GM23248 (cell line): ENCODE measurements at regions not wholly inside any gene's neighbourhood (a gene's known extent, or its start where the extent isn't known, plus 50 kb on each side); places are given as distances from the start of the nearest gene placed in this dataset.

Experiments used
- DNase-seq: peaks from one replicate; pipeline ENCODE4 v3.0.0-alpha.2; 2015
- H2AFZ ChIP-seq: fragments of 200-600 bp; sonication (generic); 2 replicates; pipeline ENCODE4 v1.6.1; 2016; ENCODE audit warnings: antibody characterized with exemption
- H3F3A ChIP-seq: fragments of 200-600 bp; sonication (generic); 2 replicates; pipeline ENCODE4 v1.6.1; 2016; ENCODE audit warnings: mild to moderate bottlenecking, antibody characterized with exemption, mixed run types; ENCODE audit not compliant: insufficient read depth
- H3K27ac ChIP-seq: fragments of 200-600 bp; sonication (generic); 2 replicates; pipeline ENCODE4 v1.5.1; 2016; ENCODE audit warnings: mild to moderate bottlenecking
- H3K27me3 ChIP-seq: fragments of 200-600 bp; sonication (generic); replicated peaks from 2 replicates; pipeline ENCODE4 v1.6.1; 2016; ENCODE audit warnings: mild to moderate bottlenecking; ENCODE audit not compliant: insufficient read depth
- H3K36me3 ChIP-seq: fragments of 200-600 bp; sonication (generic); 2 replicates; pipeline ENCODE4 v1.6.1; 2016; ENCODE audit warnings: low read depth, mild to moderate bottlenecking
- H3K4me1 ChIP-seq: fragments of 200-600 bp; sonication (generic); 2 replicates; pipeline ENCODE4 v1.6.1; 2016; ENCODE audit warnings: mild to moderate bottlenecking; ENCODE audit not compliant: insufficient read depth
- H3K4me2 ChIP-seq: fragments of 200-600 bp; sonication (generic); one replicate; pipeline ENCODE4 v1.6.1; 2016; ENCODE audit warnings: mild to moderate bottlenecking; ENCODE audit not compliant: unreplicated experiment
- H3K4me3 ChIP-seq: fragments of 200-600 bp; sonication (generic); 2 replicates; pipeline ENCODE4 v1.5.1; 2016; ENCODE audit warnings: mild to moderate bottlenecking
- H3K79me2 ChIP-seq: fragments of 200-600 bp; sonication (generic); 2 replicates; pipeline ENCODE4 v1.6.1; 2016; ENCODE audit warnings: mild to moderate bottlenecking; ENCODE audit not compliant: insufficient read depth
- H3K9ac ChIP-seq: fragments of 200-600 bp; sonication (generic); 2 replicates; pipeline ENCODE4 v1.6.1; 2016; ENCODE audit warnings: mild to moderate bottlenecking
- H3K9me2 ChIP-seq: fragments of 200-600 bp; sonication (generic); 2 replicates; pipeline ENCODE4 v1.6.1; 2016; ENCODE audit warnings: mixed run types, mild to moderate bottlenecking, moderate library complexity; ENCODE audit not compliant: insufficient read depth
- H3K9me3 ChIP-seq: fragments of 200-600 bp; sonication (generic); one replicate; pipeline ENCODE4 v1.6.1; 2017; ENCODE audit warnings: low read depth
- H4K20me1 ChIP-seq: fragments of 200-600 bp; sonication (generic); 2 replicates; pipeline ENCODE4 v1.6.0; 2016; ENCODE audit not compliant: insufficient read depth
- EZH2 ChIP-seq: fragments of 200-600 bp; sonication (generic); IDR thresholded peaks from 2 replicates; pipeline ENCODE4 v1.6.1; 2018; ENCODE audit warnings: antibody characterized with exemption, mild to moderate bottlenecking; ENCODE audit not compliant: insufficient read depth, poor library complexity, severe bottlenecking
- EZH2phosphoT487 ChIP-seq: fragments of 200-600 bp; sonication (generic); IDR thresholded peaks from 2 replicates; pipeline ENCODE4 v1.6.1; 2018; ENCODE audit warnings: antibody characterized with exemption, moderate library complexity, mild to moderate bottlenecking, low read depth; ENCODE audit not compliant: insufficient read depth
- WGBS, 2 experiments: methylation state at CpG; one replicate each; pipeline ENCODE4 v1.1.6; 2015 to 2017; ENCODE audit warnings: low lambda C conversion rate in 2 of 2, low coverage in 1 of 2; ENCODE audit errors: missing lambda C conversion rate in 2 of 2; 5-methylcytosine and 5-hydroxymethylcytosine counted together
- in situ Hi-C: fragments of 300-500 bp; cut with MboI; formaldehyde crosslinking; loops from 2 replicates; pipeline ENCODE4 v1.15.0; 2020

- H3K4me2 ChIP-seq: no peak overlapping the region
- no peak overlapping the region for H3K27ac ChIP-seq
- H3K36me3 ChIP-seq: no peaks in the 10 kb centered on the region
- no peak overlapping the region for H3K9ac ChIP-seq
- DNase-seq: no peak
- no peak overlapping the region for H2AFZ ChIP-seq
- no peaks in the 10 kb centered on the region for H3K79me2 ChIP-seq
- H4K20me1 ChIP-seq: no peaks in the 10 kb centered on the region
- H3K27me3 ChIP-seq: no peaks in the 10 kb centered on the region; the same call in 1 of the 2 replicates
- no peaks in the 10 kb centered on the region for H3K4me1 ChIP-seq
- H3K9me2 ChIP-seq: no peaks in the 10 kb centered on the region
- H3K9me3 ChIP-seq: no peaks in the 10 kb centered on the region
- in situ Hi-C loops: no loop called here
- no peak overlapping the region for H3K4me3 ChIP-seq
- TF ChIP-seq EZH2 (no peak), EZH2phosphoT487 (no peak)
- no peaks in the 10 kb centered on the region for H3F3A ChIP-seq
Measured at GRCh38 chr2:147260241-147260640, 584.6 kb upstream of the ACVR2A start.

- H3K36me3 ChIP-seq: no peaks in the 10 kb centered on the region
- no peaks in the 10 kb centered on the region for H3K79me2 ChIP-seq
- H3F3A ChIP-seq: no peaks in the 10 kb centered on the region
- H3K27ac ChIP-seq: no peak overlapping the region
- H3K9me3 ChIP-seq: no peaks in the 10 kb centered on the region
- no peak for TF ChIP-seq EZH2phosphoT487
- no peak for TF ChIP-seq EZH2
- H3K9ac ChIP-seq: no peak overlapping the region
- no peak overlapping the region for H3K4me2 ChIP-seq
- DNase-seq: no peak
- no peak overlapping the region for H2AFZ ChIP-seq
- H3K4me3 ChIP-seq: no peak overlapping the region
- no peaks in the 10 kb centered on the region; the same call in 1 of the 2 replicates for H3K27me3 ChIP-seq
- WGBS, 2 experiments: 0% methylated on average over 1 of the region's 1 CpG
- no peaks in the 10 kb centered on the region for H3K4me1 ChIP-seq
- H3K9me2 ChIP-seq: no peaks in the 10 kb centered on the region
- no peaks in the 10 kb centered on the region for H4K20me1 ChIP-seq
- in situ Hi-C loops: no loop called here
Measured at GRCh38 chr2:147255812-147256211, 589.0 kb upstream of the ACVR2A start.

- in situ Hi-C loops: no loop called here
- Histone ChIP-seq H3K4me3 (no peak overlapping the region), H3K9me2 (no peaks in the 10 kb centered on the region), H2AFZ (no peak overlapping the region), H3K4me2 (no peak overlapping the region), H3K36me3 (no peaks in the 10 kb centered on the region), H3F3A (no peaks in the 10 kb centered on the region), H3K27me3 (peaks cover 4% of the 10 kb centered on the region; the same call in 1 of the 2 replicates), H3K9me3 (no peaks in the 10 kb centered on the region), H3K79me2 (no peaks in the 10 kb centered on the region), H3K9ac (no peak overlapping the region), H3K27ac (no peak overlapping the region), H3K4me1 (no peaks in the 10 kb centered on the region), H4K20me1 (no peaks in the 10 kb centered on the region)
- no peak for DNase-seq
- TF ChIP-seq EZH2 (no peak), EZH2phosphoT487 (no peak)
- 51 to 59% methylated on average over 2 of the region's 2 CpGs for WGBS, 2 experiments
Measured at GRCh38 chr2:147250652-147251356, 594.0 kb upstream of the ACVR2A start.

- no peaks in the 10 kb centered on the region for H3K9me2 ChIP-seq
- no peaks in the 10 kb centered on the region for H3K4me1 ChIP-seq
- H3K79me2 ChIP-seq: no peaks in the 10 kb centered on the region
- H3F3A ChIP-seq: no peaks in the 10 kb centered on the region
- H2AFZ ChIP-seq: no peak overlapping the region
- DNase-seq: no peak
- H3K4me2 ChIP-seq: no peak overlapping the region
- H4K20me1 ChIP-seq: no peaks in the 10 kb centered on the region
- TF ChIP-seq EZH2phosphoT487: no peak
- H3K9me3 ChIP-seq: no peaks in the 10 kb centered on the region
- H3K36me3 ChIP-seq: no peaks in the 10 kb centered on the region
- H3K27me3 ChIP-seq: peaks cover 4% of the 10 kb centered on the region; the same call in 1 of the 2 replicates
- no peak overlapping the region for H3K9ac ChIP-seq
- in situ Hi-C loops: no loop called here
- H3K27ac ChIP-seq: no peak overlapping the region
- H3K4me3 ChIP-seq: no peak overlapping the region
- WGBS, 2 experiments: 38 to 47% methylated on average over 2 of the region's 2 CpGs
Measured at GRCh38 chr2:147247749-147248148, 597.1 kb upstream of the ACVR2A start.

DNA sequence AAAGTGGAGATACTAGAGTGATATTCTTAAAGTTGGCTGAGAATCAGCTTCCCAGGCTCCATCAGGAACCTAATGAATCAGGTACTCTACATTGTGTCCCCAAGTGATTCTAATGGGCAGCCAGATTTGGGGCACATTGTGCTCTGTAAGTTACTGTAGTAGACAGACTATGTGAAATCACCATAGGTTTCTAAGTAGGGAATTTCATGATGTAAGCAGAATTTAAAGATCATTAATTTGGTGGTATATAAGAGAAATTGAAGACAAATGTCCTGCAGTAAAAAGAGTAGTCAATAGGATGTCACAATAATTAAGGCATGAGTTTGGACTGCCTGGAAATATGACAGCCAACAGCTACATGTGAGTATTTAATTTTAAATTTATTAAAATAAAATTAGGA, 602.4 kb upstream of the ACVR2A start:
- no peak overlapping the region for H2AFZ ChIP-seq
- no peaks in the 10 kb centered on the region for H3F3A ChIP-seq
- no peak overlapping the region for H3K27ac ChIP-seq
- no peak overlapping the region for H3K4me3 ChIP-seq
- no peaks in the 10 kb centered on the region for H3K4me1 ChIP-seq
- no peaks in the 10 kb centered on the region for H4K20me1 ChIP-seq
- in situ Hi-C loops: no loop called here
- no peak overlapping the region for H3K9ac ChIP-seq
- DNase-seq: no peak
- no peaks in the 10 kb centered on the region for H3K79me2 ChIP-seq
- H3K9me3 ChIP-seq: no peaks in the 10 kb centered on the region
- H3K9me2 ChIP-seq: no peaks in the 10 kb centered on the region
- H3K27me3 ChIP-seq: no peaks in the 10 kb centered on the region
- TF ChIP-seq EZH2 (no peak), EZH2phosphoT487 (no peak)
- H3K4me2 ChIP-seq: no peak overlapping the region
- no peaks in the 10 kb centered on the region for H3K36me3 ChIP-seq
